K562 (cell line): ENCODE measurements at regions not wholly inside any gene's neighbourhood (a gene's known extent, or its start where the extent isn't known, plus 50 kb on each side); places are given as distances from the start of the nearest gene placed in this dataset.

Experiments used
- ATAC-seq: fragments of 200-7000 bp; cut with Tn5 transposase; 3 replicates; pipeline ENCODE4 v1.9.1; 2020; ENCODE audit warnings: moderate library complexity
- BruUV-seq: library from RNA; stranded (reverse); fragments of 400-500 nt; replicated peaks from 2 replicates; lab custom pipeline; 2021; lab: Mats Ljungman, UMichigan
- CTCF ChIA-PET: fragments of 300-600 bp; formaldehyde crosslinking; extraction: SDS; loops from one replicate; lab custom pipeline; 2021; ENCODE audit warnings: low intra/inter-chr PET ratio; lab: Yijun Ruan, JAX
- POLR2A ChIA-PET: fragments of 300-600, 350-650 bp; sonication (Branson Sonifier 250); formaldehyde crosslinking; extraction: SDS; loops from one replicate; lab custom pipeline; 2021; ENCODE audit warnings: antibody characterized with exemption, inconsistent platforms; lab: Yijun Ruan, JAX
- DNase-seq, 4 experiments: peaks; one replicate each; pipeline versions ENCODE4 v3.0.0 to v3.0.0-alpha.2; 2011 to 2018; ENCODE audit warnings: low spot score in 3 of 4, mixed read lengths in 3 of 4; ENCODE audit errors: extremely low read depth in 1 of 4
- FAIRE-seq: peaks from 2 replicates; lab custom pipeline; 2011; peaks lifted over from hg19 to GRCh38; lab: Jason Lieb, UNC
- H2AFZ ChIP-seq: 2 replicates; pipeline ENCODE4 v1.6.0; 2011; ENCODE audit warnings: low read depth, low read length, control low read depth, inconsistent platforms
- H3K27ac ChIP-seq: fragments of 200-600 bp; 3 replicates; pipeline ENCODE4 v1.8.0; 2011; ENCODE audit warnings: low read depth, mild to moderate bottlenecking, control low read depth, inconsistent platforms, low read length, moderate library complexity, mixed read lengths; ENCODE audit errors: extremely low read depth
- H3K27me3 ChIP-seq, 2 experiments: fragments of 300-600 bp in 1 of 2; 2 replicates in 1 of 2; 3 replicates in 1 of 2; pipeline versions ENCODE4 v1.6.0 to v1.8.0; 2011; ENCODE audit warnings: inconsistent platforms in 2 of 2, low read length in 2 of 2, mild to moderate bottlenecking in 1 of 2, mixed read lengths in 1 of 2, moderate library complexity in 1 of 2; ENCODE audit not compliant: control insufficient read depth in 2 of 2, insufficient read depth in 2 of 2
- H3K36me3 ChIP-seq: fragments of 300-600 bp; 3 replicates; pipeline ENCODE4 v1.8.0; 2011; ENCODE audit warnings: mild to moderate bottlenecking, low read length, inconsistent platforms; ENCODE audit not compliant: control insufficient read depth, insufficient read depth
- H3K4me1 ChIP-seq, 2 experiments: fragments of 200-600 bp in 1 of 2; replicated peaks in 1 of 2; 2 replicates in 1 of 2; 3 replicates in 1 of 2; pipeline versions ENCODE4 v1.5.1 to v1.8.0; 2011; ENCODE audit warnings: inconsistent platforms in 2 of 2, low read length in 2 of 2, mild to moderate bottlenecking in 1 of 2, mixed read lengths in 1 of 2, moderate library complexity in 1 of 2; ENCODE audit not compliant: control insufficient read depth in 2 of 2, insufficient read depth in 2 of 2
- H3K4me2 ChIP-seq: 2 replicates; pipeline ENCODE4 v1.6.1; 2011; ENCODE audit warnings: low read length, control low read depth, inconsistent platforms, mixed read lengths; ENCODE audit not compliant: insufficient read depth
- H3K4me3 ChIP-seq: fragments of 200-600 bp; sonication (generic), shearing (Covaris generic); 2 replicates; pipeline ENCODE4 v1.5.1; 2016; ENCODE audit warnings: control low read depth, inconsistent platforms
- H3K79me2 ChIP-seq: fragments of 200-600 bp; 3 replicates; pipeline ENCODE4 v1.8.0; 2011; ENCODE audit warnings: low read length, inconsistent platforms; ENCODE audit not compliant: control insufficient read depth, insufficient read depth
- H3K9ac ChIP-seq, 2 experiments: 2 replicates each; pipeline versions ENCODE4 v1.6.0 to v1.6.1; 2011; ENCODE audit warnings: low read depth in 2 of 2, low read length in 2 of 2, control low read depth in 1 of 2, inconsistent platforms in 1 of 2, mild to moderate bottlenecking in 1 of 2, mixed read lengths in 1 of 2; ENCODE audit not compliant: insufficient read depth in 1 of 2
- H3K9me1 ChIP-seq: one replicate; pipeline ENCODE4 v1.6.0; 2011; ENCODE audit warnings: inconsistent platforms, mild to moderate bottlenecking, low read length, moderate library complexity; ENCODE audit not compliant: control insufficient read depth, insufficient read depth
- H3K9me3 ChIP-seq: replicated peaks from 2 replicates; pipeline ENCODE4 v1.5.1; 2011; ENCODE audit warnings: low read depth, low read length, inconsistent platforms; ENCODE audit not compliant: control insufficient read depth, insufficient read depth
- H4K20me1 ChIP-seq: replicated peaks from 2 replicates; pipeline ENCODE4 v1.6.1; 2011; ENCODE audit warnings: low read length, inconsistent platforms, mixed read lengths; ENCODE audit not compliant: control insufficient read depth, insufficient read depth
- ATF1 ChIP-seq, 2 experiments: fragments of 450-650 bp in 1 of 2; IDR thresholded peaks; 2 replicates each; pipeline ENCODE4 v1.6.1; 2016; ENCODE audit warnings: missing compliant biosample characterization in 1 of 2, missing genetic modification characterization in 1 of 2
- CXXC5 ChIP-seq: fragments of 250-450 bp; sonication (Bioruptor Pico); IDR thresholded peaks from 2 replicates; pipeline ENCODE4 v1.8.0; 2022; ENCODE audit warnings: inconsistent platforms, mild to moderate bottlenecking, moderate library complexity
- NR2F6 ChIP-seq: fragments of 450-650 bp; formaldehyde crosslinking; IDR thresholded peaks from 2 replicates; pipeline ENCODE4 v1.4.0; 2020; ENCODE audit warnings: mild to moderate bottlenecking
- PRMT5 ChIP-seq: sonication (generic); formaldehyde crosslinking; IDR thresholded peaks from 2 replicates; pipeline ENCODE4 v1.5.0; 2020; ENCODE audit warnings: missing genetic modification reagents
- ZEB2 ChIP-seq: fragments of 450-650 bp; IDR thresholded peaks from 2 replicates; pipeline ENCODE4 v1.6.1; 2016
- ZNF165 ChIP-seq: fragments of 250-450 bp; sonication (Bioruptor Pico); IDR thresholded peaks from 2 replicates; pipeline ENCODE4 v1.4.0; 2020; ENCODE audit warnings: borderline replicate concordance
- ZNF263 ChIP-seq: sonication (generic); formaldehyde crosslinking; IDR thresholded peaks from 2 replicates; pipeline ENCODE4 v1.8.0; 2022; ENCODE audit warnings: mild to moderate bottlenecking, missing genetic modification reagents, borderline replicate concordance
- ZNF644 ChIP-seq: fragments of 200-800 bp; sonication (Bioruptor generic); IDR thresholded peaks from 2 replicates; pipeline ENCODE4 v1.6.1; 2016; ENCODE audit warnings: low read depth, missing genetic modification characterization, missing compliant biosample characterization
- WGBS: fragments of 100-300 bp; shearing (Covaris generic); methylation state at CpG from one replicate; pipeline ENCODE4 v1.1.6; 2016; ENCODE audit warnings: low coverage, mixed read lengths; ENCODE audit not compliant: insufficient coverage; ENCODE audit errors: missing lambda C conversion rate; 5-methylcytosine and 5-hydroxymethylcytosine counted together
- in situ Hi-C: fragments of 300-500 bp; cut with MboI; formaldehyde crosslinking; loops from 4 replicates; pipeline ENCODE4 v1.15.0; 2018; ENCODE audit warnings: inconsistent platforms, mixed read lengths
- intact Hi-C: fragments of 100-400 bp; cut with micrococcal nuclease; formaldehyde crosslinking; loops from 2 replicates; pipeline ENCODE4 v1.14.2; 2022

GRCh38 chr16:86337581-86338402, 172.5 kb upstream of the FOXF1 start (continued):
- TF ChIP-seq CXXC5 (no peak), ZNF644 (tag) (no peak), PRMT5 (CRISPR knock-in tag) (no peak), ATF1 (CRISPR knock-in tag; IDR thresholded peaks at IDR 0.05) (no peak), ATF1 (tag; IDR thresholded peaks at IDR 0.05) (peak; percentile 67)

- H3K36me3 ChIP-seq = no peaks in the 10 kb centered on the region
- no peaks in the 10 kb centered on the region for H3K9me3 ChIP-seq
- ATAC-seq (no peak), DNase-seq (no peak), FAIRE-seq (no peak)
- no peak for TF ChIP-seq NR2F6 (CRISPR knock-in tag)
- TF ChIP-seq ZNF263 (CRISPR knock-in tag) = peak; percentile 85
- TF ChIP-seq ZNF165 = no peak
- TF ChIP-seq ZEB2 = peak; percentile 21; the same call in 1 of the 2 replicates
- intact Hi-C loops (no loop called here), in situ Hi-C loops (no loop called here)
- no peak overlapping the region for H3K4me3 ChIP-seq
- H3K9me1 ChIP-seq = no peaks in the 10 kb centered on the region
- peaks cover 0 to 4% of the 10 kb centered on the region in 2 experiments; a peak in 1 of 5 replicates for H3K4me1 ChIP-seq
- ChIA-PET CTCF (no interaction called here), POLR2A (no interaction called here)
- no peak overlapping the region for H3K27ac ChIP-seq
- H2AFZ ChIP-seq = no peak overlapping the region
- no peak overlapping the region for H3K4me2 ChIP-seq
- H3K79me2 ChIP-seq = no peaks in the 10 kb centered on the region
- H4K20me1 ChIP-seq = 0 out of 2 replicates have a peak, but pooled peaks cover 3% of the 10 kb centered on the region
- H3K9ac ChIP-seq = no peak overlapping the region
- 3% methylated on average over 5 of the region's 5 CpGs for WGBS
- no TSS peak for BruUV-seq
- peaks cover 4 to 18% of the 10 kb centered on the region in 2 experiments; a peak in 3 of 5 replicates for H3K27me3 ChIP-seq
Measured at GRCh38 chr16:86338403-86339115, 171.8 kb upstream of the FOXF1 start.
